SIG-M5 treated with dmso at 0.1 percent for 504 hours (cell line): ENCODE measurements at regions not wholly inside any gene's neighbourhood (a gene's known extent, or its start where the extent isn't known, plus 50 kb on each side); places are given as distances from the start of the nearest gene placed in this dataset.

ENCODE experiments used
- DNase-seq: peaks from one replicate; lab custom pipeline; 2025; ENCODE audit not compliant: unreplicated experiment; lab: John Stamatoyannopoulos, UW

- no peak for DNase-seq
These were observed 1494.4 kb downstream of the STIM2 start for GRCh38 chr4:28354880-28355656.

DNA sequence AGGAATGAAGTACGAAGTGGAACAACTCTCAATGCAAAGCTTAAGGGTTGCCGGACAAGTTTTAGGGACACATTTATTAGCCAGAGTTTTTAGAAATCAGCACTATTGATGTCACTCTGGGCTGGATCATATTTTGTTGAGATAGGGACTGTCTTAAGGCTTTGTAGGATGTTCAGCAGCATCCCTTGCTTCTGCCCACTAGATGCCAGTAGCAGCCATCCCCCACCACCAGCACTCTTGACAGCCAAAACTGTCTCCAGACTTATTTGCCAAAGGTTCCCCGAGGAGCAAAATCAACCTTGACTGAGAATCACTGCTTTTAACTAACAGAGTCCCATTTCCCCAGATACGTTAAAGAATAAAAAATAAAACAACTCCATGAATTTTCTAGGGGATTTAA is 1497.3 kb downstream of the STIM2 start:
- DNase-seq, result no peak

DNA sequence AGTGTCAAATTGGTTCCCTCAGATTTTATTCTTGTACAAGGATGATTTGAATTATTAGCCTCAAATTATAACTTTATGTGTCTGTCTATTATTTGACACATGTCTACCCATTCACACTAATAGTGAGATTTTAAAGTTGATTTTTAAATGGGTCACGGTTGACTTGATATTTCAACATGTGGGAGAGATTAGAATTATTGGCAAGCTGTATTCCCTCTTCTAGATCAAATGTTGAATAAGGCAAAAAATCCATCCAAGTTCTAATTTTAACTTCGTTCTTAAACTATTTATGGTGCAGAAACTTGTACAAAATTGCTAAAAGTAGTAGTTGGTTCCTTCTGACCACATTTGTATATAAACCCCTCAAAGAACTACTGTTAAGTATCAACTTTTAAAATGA is 1498.0 kb downstream of the STIM2 start:
- DNase-seq, result no peak

- DNase-seq, result peak; percentile 33
These were observed 1500.0 kb downstream of the STIM2 start for GRCh38 chr4:28360681-28361080.

GRCh38 chr4:28362169-28362568 is 1501.5 kb downstream of the STIM2 start:
- DNase-seq, result no peak

GRCh38 chr4:28369499-28369898 is 1508.9 kb downstream of the STIM2 start:
- DNase-seq, result no peak

DNA sequence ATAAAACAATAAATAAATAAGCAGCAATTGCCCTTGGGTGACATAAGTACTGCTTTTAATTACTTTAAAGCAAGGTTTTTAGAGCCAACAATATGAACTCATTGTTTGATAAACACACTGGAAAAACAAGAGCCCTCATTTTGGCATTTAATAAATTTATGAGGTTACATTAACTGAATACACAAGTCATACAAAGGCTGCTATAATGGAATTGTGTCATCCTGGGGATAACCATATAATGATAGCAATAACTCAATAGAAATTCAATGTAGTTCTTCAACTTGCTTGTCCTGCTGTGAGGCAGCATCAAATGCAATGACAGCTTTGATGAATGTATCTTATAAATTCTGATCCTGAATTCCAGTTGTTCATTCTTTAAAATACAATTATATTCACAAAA is 1512.5 kb downstream of the STIM2 start:
- DNase-seq, result no peak

- DNase-seq, result no peak
These were observed 1513.0 kb downstream of the STIM2 start for GRCh38 chr4:28373601-28374000.

GRCh38 chr4:28378109-28378830 is 1517.6 kb downstream of the STIM2 start:
- DNase-seq, result no peak

DNA sequence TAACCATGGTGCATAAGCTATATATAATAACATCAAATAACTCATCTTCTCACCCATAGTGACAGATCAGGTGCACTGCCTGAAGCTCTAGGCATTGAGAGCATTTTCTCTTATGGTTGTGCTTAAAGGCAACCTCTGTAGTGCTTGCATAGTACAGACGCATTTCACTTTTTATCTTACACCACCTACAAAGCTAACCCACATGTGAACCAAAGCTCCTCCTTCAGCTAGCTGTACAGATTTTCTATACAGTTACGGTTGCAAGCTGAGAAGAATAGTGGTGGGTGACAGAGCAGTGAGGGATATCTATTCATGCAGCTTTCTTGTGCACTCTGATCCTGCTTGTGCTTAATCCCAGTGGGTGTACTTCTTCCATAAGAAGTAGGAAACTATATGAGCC is 1525.2 kb downstream of the STIM2 start:
- no peak for DNase-seq

GRCh38 chr4:28386776-28387175 is 1526.1 kb downstream of the STIM2 start:
- DNase-seq, result peak; percentile 21

DNA sequence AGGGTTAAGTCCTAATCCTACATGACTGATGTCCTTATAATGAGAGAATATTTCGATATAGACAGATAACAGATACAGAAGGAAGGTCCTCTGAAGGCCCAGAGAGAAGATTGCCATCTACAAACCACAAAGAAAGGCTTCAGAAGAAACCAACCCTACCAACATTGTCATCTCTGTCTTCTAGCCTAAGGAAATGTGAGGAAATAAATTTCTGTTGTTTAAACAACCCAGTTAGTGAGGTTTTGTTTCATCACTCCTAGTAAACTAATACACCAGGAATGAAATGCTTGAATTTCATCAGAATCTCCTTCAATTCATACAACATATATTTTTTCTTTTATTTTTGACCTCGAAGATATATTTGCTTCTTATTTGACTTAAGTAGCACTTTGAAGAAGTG is 1527.8 kb downstream of the STIM2 start:
- no peak for DNase-seq

GRCh38 chr4:28391877-28392276 is 1531.2 kb downstream of the STIM2 start:
- no peak for DNase-seq

DNA sequence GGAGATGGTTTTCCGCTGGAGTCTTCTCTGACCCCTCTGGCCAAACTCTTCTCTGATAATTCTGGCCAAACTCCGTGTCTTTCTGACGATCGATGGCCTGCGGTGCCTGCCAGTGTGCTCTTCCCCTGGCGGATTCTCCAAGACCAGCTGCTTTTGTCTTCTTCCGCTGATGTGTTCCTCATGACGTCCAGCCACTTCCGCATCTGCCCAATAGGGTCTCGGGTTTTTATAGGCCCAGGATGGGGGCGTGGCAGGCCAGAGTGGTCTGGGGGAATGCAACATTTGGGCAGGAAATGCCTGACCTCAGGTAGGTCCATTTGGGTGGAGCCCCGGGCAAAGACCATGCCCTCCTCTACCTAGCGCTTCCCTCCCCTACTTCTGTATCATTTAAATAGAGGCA is 1542.1 kb downstream of the STIM2 start:
- DNase-seq, result no peak

- no peak for DNase-seq
These were observed 1560.6 kb downstream of the STIM2 start for GRCh38 chr4:28421221-28421620.

GRCh38 chr4:28426251-28426650 is 1565.6 kb downstream of the STIM2 start:
- no peak for DNase-seq

- no peak for DNase-seq
These were observed 1566.9 kb downstream of the STIM2 start for GRCh38 chr4:28427306-28428085.

- no peak for DNase-seq
These were observed 1571.8 kb downstream of the STIM2 start for GRCh38 chr4:28432348-28433025.

DNA sequence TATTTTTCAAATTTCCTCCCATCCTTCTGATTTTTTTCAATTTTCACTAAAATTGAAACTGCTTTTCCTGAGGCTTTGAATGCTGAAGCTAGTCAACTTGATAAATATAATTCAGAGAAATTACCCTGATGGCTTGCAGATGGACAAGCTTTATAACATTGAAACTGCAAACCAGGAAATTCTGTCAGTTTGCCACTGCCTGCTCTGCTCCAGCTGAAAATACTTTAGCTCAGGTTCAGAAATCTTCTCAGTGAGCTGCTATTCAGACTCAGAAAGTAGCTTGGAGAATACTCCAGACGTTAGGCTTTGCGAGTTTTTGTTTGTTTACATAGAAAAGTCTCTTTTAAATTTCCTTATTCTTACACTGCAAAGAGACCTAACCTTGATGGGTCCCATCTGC is 1574.7 kb downstream of the STIM2 start:
- no peak for DNase-seq

DNA sequence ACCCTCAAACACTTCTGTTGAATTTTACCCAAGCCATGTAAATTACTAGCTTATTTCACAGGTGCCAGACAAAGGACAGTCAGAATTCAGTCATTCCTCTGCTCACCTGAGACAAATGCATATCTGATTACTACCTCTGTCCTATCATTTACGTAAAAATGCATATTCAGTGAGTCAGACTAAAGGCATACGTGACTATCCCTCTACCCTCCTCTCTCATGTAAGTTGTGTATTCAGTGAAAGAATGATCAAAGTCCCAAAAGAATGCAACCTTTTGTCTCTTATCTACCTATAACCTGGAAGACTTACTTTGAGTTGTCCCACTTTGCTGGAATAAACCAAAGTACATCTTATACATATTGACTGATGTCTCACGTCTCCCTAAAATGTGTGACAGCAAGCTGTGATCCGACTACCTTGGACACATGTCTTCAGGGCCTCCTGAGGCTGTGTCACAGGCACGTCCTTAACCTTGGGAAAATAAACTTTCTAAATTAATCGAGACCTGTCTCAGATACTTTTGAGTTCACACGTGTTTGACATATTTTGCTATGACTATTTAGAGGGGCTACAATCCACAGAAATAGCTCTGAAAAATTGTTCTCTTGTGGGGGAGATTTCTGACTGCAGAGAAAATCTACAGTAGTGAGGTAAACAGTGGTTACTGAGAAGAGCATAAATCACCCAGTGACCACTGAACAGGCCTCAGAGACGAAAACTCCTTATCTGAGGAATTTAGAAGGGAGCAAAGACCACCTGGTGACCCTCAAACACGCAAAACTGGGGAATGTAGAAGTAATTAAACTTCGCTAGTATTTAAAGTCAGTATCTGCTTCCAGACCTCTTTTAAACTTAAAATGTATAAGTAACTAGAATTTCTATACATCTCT is 1575.8 kb downstream of the STIM2 start:
- no peak for DNase-seq
